Endothelial cell of umbilical vein (primary cell): ENCODE measurements at regions not wholly inside any gene's neighbourhood (a gene's known extent, or its start where the extent isn't known, plus 50 kb on each side); places are given as distances from the start of the nearest gene placed in this dataset.

ENCODE experiments used
- BruUV-seq: library from RNA; stranded (reverse); fragments of 400-500 nt; replicated peaks from 2 replicates; lab custom pipeline; 2021; lab: Mats Ljungman, UMichigan
- CTCF ChIA-PET: fragments of 300-600, 350-600 bp; sonication (Branson Sonifier 250); formaldehyde crosslinking; loops from one replicate; lab custom pipeline; 2021; ENCODE audit warnings: antibody characterized with exemption, inconsistent platforms; lab: Charles Lee
- POLR2A ChIA-PET: fragments of 300-600, 350-600 bp; sonication (Branson Sonifier 250); formaldehyde crosslinking; loops from one replicate; lab custom pipeline; 2021; ENCODE audit warnings: antibody characterized with exemption, inconsistent platforms; lab: Charles Lee
- DNase-seq: peaks from one replicate; pipeline ENCODE4 v3.0.0-alpha.2; 2011; ENCODE audit warnings: low read depth, low spot score
- FAIRE-seq: peaks from 2 replicates; lab custom pipeline; 2011; peaks lifted over from hg19 to GRCh38; lab: Jason Lieb, UNC
- H2AFZ ChIP-seq: 2 replicates; pipeline ENCODE4 v1.6.0; 2012; ENCODE audit warnings: low read depth, low read length, control low read depth, inconsistent platforms
- H3K27ac ChIP-seq: 2 replicates; pipeline ENCODE4 v1.5.1; 2011; ENCODE audit warnings: low read depth, mild to moderate bottlenecking, control low read depth, low read length, moderate library complexity; ENCODE audit not compliant: insufficient read depth
- H3K27me3 ChIP-seq, 2 experiments: 2 replicates each; pipeline versions ENCODE4 v1.6.0 to v1.6.1; 2011; ENCODE audit warnings: low read length in 2 of 2, mixed read lengths in 1 of 2; ENCODE audit not compliant: control insufficient read depth in 2 of 2, insufficient read depth in 2 of 2
- H3K36me3 ChIP-seq, 2 experiments: 2 replicates in 1 of 2; 3 replicates in 1 of 2; pipeline ENCODE4 v1.5.1; 2011; ENCODE audit warnings: low read length in 2 of 2, mild to moderate bottlenecking in 1 of 2, moderate library complexity in 1 of 2; ENCODE audit not compliant: control insufficient read depth in 2 of 2, insufficient read depth in 2 of 2; ENCODE audit errors: extremely low read depth in 1 of 2
- H3K4me1 ChIP-seq: 3 replicates; pipeline ENCODE4 v1.5.1; 2011; ENCODE audit warnings: mild to moderate bottlenecking, low read length; ENCODE audit not compliant: control insufficient read depth, insufficient read depth; ENCODE audit errors: extremely low read depth
- H3K4me2 ChIP-seq: 2 replicates; pipeline ENCODE4 v1.6.1; 2011; ENCODE audit warnings: low read length, control low read depth, mixed read lengths; ENCODE audit not compliant: insufficient read depth
- H3K4me3 ChIP-seq, 3 experiments: fragments of 200-600 bp in 1 of 3; sonication (generic), shearing (Covaris generic) in 1 of 3; replicated peaks in 1 of 3; 2 replicates each; pipeline ENCODE4 v1.5.1; 2011 to 2016; ENCODE audit warnings: control low read depth in 3 of 3, low read length in 3 of 3, mild to moderate bottlenecking in 2 of 3, inconsistent platforms in 1 of 3, low read depth in 1 of 3, moderate library complexity in 1 of 3; ENCODE audit not compliant: insufficient read depth in 1 of 3
- H3K79me2 ChIP-seq: 2 replicates; pipeline ENCODE4 v1.6.0; 2012; ENCODE audit warnings: low read length, inconsistent platforms; ENCODE audit not compliant: control insufficient read depth, insufficient read depth
- H3K9ac ChIP-seq: replicated peaks from 2 replicates; pipeline ENCODE3; 2011; ENCODE audit warnings: low read length, control low read depth; ENCODE audit not compliant: insufficient read depth; ENCODE audit errors: extremely low read depth
- H3K9me1 ChIP-seq: replicated peaks from 3 replicates; pipeline ENCODE4 v1.6.0; 2011; ENCODE audit warnings: mild to moderate bottlenecking, low read length; ENCODE audit not compliant: control insufficient read depth, insufficient read depth; ENCODE audit errors: extremely low read depth
- H3K9me3 ChIP-seq: replicated peaks from 2 replicates; pipeline ENCODE4 v1.5.1; 2012; ENCODE audit warnings: low read length, inconsistent platforms; ENCODE audit not compliant: control insufficient read depth, insufficient read depth
- H4K20me1 ChIP-seq: replicated peaks from 2 replicates; pipeline ENCODE3; 2011; ENCODE audit warnings: mild to moderate bottlenecking, low read length; ENCODE audit not compliant: control insufficient read depth, insufficient read depth; ENCODE audit errors: extremely low read depth
- EZH2 ChIP-seq: IDR thresholded peaks from 2 replicates; pipeline ENCODE4 v1.6.1; 2012; ENCODE audit warnings: borderline replicate concordance, low read depth, mild to moderate bottlenecking, moderate library complexity, low read length, inconsistent platforms; ENCODE audit not compliant: severe bottlenecking
- FOS ChIP-seq: IDR thresholded peaks from 2 replicates; pipeline ENCODE4 v1.6.1; 2011; ENCODE audit warnings: mild to moderate bottlenecking, low read length, moderate library complexity, borderline replicate concordance; ENCODE audit not compliant: insufficient read depth
- GATA2 ChIP-seq: IDR thresholded peaks from 2 replicates; pipeline ENCODE4 v1.7.0; 2011; ENCODE audit warnings: low read depth, mild to moderate bottlenecking, moderate library complexity, mixed read lengths, low read length; ENCODE audit not compliant: insufficient read length, insufficient read depth
- JUN ChIP-seq: IDR thresholded peaks from 2 replicates; pipeline ENCODE4 v1.6.1; 2011; ENCODE audit warnings: borderline replicate concordance, low read depth; ENCODE audit not compliant: insufficient read length, insufficient read depth
- MAX ChIP-seq: IDR thresholded peaks from 2 replicates; pipeline ENCODE4 v1.6.1; 2011; ENCODE audit not compliant: insufficient read depth, insufficient read length
- MYC ChIP-seq: IDR thresholded peaks from one replicate; pipeline ENCODE4 v1.6.1; 2011; ENCODE audit warnings: mild to moderate bottlenecking, low read depth, low read length
- POLR2A ChIP-seq: IDR thresholded peaks from 2 replicates; pipeline ENCODE4 v1.6.1; 2012; ENCODE audit warnings: low read depth, mild to moderate bottlenecking, control low read depth, low read length
- POLR2AphosphoS5 ChIP-seq: IDR thresholded peaks from 2 replicates; pipeline ENCODE4 v1.6.1; 2012; ENCODE audit warnings: low read depth, mild to moderate bottlenecking, control low read depth, low read length, moderate library complexity; ENCODE audit not compliant: insufficient read depth
- dilution Hi-C: fragments of 300-500 bp; cut with MboI; formaldehyde crosslinking; loops from one replicate; pipeline ENCODE4 v1.15.0; 2019; ENCODE audit warnings: low sequenced_read_pairs; ENCODE audit not compliant: extremely low pct_ligation_motif_present
- intact Hi-C: fragments of 100-400 bp; cut with micrococcal nuclease; formaldehyde crosslinking; loops from one replicate; pipeline ENCODE4 v1.10.0; 2022
- TF ChIP-seq, protein P1 (sequence below), 2 donors: IDR thresholded peaks; 1 replicate in 1 of 2; 2 replicates in 1 of 2; pipeline ENCODE4 v1.5.1; 2011; ENCODE audit warnings: low read length in 2 of 2, mild to moderate bottlenecking in 2 of 2, moderate library complexity in 2 of 2, control low read depth in 1 of 2, inconsistent platforms in 1 of 2, low read depth in 1 of 2; ENCODE audit not compliant: insufficient read depth in 1 of 2; ENCODE audit errors: extremely low read depth in 1 of 2

DNA sequence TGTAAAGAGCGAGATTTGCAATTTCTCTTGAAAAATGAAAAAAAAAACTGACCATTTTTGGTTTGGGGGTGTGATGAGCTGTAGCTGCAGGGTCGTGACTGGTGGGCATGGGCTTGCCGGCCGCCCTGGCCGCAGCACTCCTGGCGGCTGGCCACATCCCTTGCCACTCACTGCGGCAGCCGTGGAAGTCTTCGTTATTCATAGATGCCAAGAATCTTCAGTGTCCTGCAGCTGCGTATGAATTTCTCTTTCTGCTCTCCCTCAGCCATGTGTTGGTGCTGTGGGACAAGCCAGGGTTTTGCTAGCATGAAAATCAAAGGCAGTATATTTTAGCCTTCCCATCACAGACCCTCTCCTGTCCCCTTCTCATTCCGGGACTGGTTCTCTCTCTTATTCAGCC is 151.7 kb upstream of the TSHZ3 start:
- Histone ChIP-seq H3K79me2 (no peaks in the 10 kb centered on the region), H3K4me2 (no peak overlapping the region), H3K27me3 (no peaks in the 10 kb centered on the region), H3K27ac (no peak overlapping the region), H3K9me3 (no peaks in the 10 kb centered on the region), H3K9ac (no peak overlapping the region), H3K36me3 (no peaks in the 10 kb centered on the region), H3K4me3 (no peak overlapping the region), H3K9me1 (no peaks in the 10 kb centered on the region), H4K20me1 (no peaks in the 10 kb centered on the region), H3K4me1 (no peaks in the 10 kb centered on the region), H2AFZ (no peak overlapping the region)
- no peak for TF ChIP-seq MYC
- TF ChIP-seq EZH2: no peak
- TF ChIP-seq JUN: no peak
- no peak for TF ChIP-seq FOS
- TF ChIP-seq, protein P1, sequence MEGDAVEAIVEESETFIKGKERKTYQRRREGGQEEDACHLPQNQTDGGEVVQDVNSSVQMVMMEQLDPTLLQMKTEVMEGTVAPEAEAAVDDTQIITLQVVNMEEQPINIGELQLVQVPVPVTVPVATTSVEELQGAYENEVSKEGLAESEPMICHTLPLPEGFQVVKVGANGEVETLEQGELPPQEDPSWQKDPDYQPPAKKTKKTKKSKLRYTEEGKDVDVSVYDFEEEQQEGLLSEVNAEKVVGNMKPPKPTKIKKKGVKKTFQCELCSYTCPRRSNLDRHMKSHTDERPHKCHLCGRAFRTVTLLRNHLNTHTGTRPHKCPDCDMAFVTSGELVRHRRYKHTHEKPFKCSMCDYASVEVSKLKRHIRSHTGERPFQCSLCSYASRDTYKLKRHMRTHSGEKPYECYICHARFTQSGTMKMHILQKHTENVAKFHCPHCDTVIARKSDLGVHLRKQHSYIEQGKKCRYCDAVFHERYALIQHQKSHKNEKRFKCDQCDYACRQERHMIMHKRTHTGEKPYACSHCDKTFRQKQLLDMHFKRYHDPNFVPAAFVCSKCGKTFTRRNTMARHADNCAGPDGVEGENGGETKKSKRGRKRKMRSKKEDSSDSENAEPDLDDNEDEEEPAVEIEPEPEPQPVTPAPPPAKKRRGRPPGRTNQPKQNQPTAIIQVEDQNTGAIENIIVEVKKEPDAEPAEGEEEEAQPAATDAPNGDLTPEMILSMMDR (IDR thresholded peaks at IDR 0.05; ENCODE audit: extremely low read depth in 1 of 2, insufficient read depth in 1 of 2, low read depth in 1 of 2, low read length in 2 of 2): no peak
- no peak for TF ChIP-seq MAX
- no peak for TF ChIP-seq POLR2AphosphoS5
- TF ChIP-seq POLR2A: no peak
- no peak for TF ChIP-seq GATA2
- BruUV-seq: no TSS peak
- ChIA-PET POLR2A (no interaction called here), CTCF (no interaction called here)
- dilution Hi-C loops: no loop called here
- DNase-seq (no peak), FAIRE-seq (no peak)
- intact Hi-C loops: no loop called here
